A673 (cell line): ENCODE measurements at regions not wholly inside any gene's neighbourhood (a gene's known extent, or its start where the extent isn't known, plus 50 kb on each side); places are given as distances from the start of the nearest gene placed in this dataset.
A peak's percentile ranks its signal among the peaks of the same experiment; 100 is the strongest.

Experiments
- BruUV-seq: library from RNA; stranded (reverse); fragments of 400-500 nt; replicated peaks from 2 replicates; lab custom pipeline; 2021; lab: Mats Ljungman, UMichigan
- CTCF ChIA-PET: fragments of 300-600 bp; sonication (Branson Sonifier 250); formaldehyde crosslinking; loops from one replicate; lab custom pipeline; 2022; ENCODE audit warnings: antibody characterized with exemption; lab: Charles Lee
- POLR2A ChIA-PET: fragments of 300-600 bp; sonication (Branson Sonifier 250); formaldehyde crosslinking; loops from one replicate; lab custom pipeline; 2022; ENCODE audit warnings: antibody characterized with exemption; ENCODE audit not compliant: low non-redundant PET; lab: Charles Lee
- DNase-seq: peaks from one replicate; pipeline ENCODE4 v3.0.0-alpha.2; 2015; ENCODE audit warnings: low spot score
- H3K27ac ChIP-seq: fragments of 200-600 bp; sonication (generic); 2 replicates; pipeline ENCODE4 v1.5.1; 2016; ENCODE audit warnings: mixed run types, low read depth, mild to moderate bottlenecking, mixed read lengths, antibody characterized with exemption, low read length; ENCODE audit not compliant: poor library complexity, severe bottlenecking
- H3K27me3 ChIP-seq: fragments of 200-600 bp; sonication (generic); replicated peaks from 2 replicates; pipeline ENCODE4 v1.6.1; 2017; ENCODE audit warnings: mixed run types, low read depth, mild to moderate bottlenecking, mixed read lengths, antibody characterized with exemption, low read length; ENCODE audit not compliant: insufficient read depth, poor library complexity
- H3K36me3 ChIP-seq: fragments of 200-600 bp; sonication (generic); 2 replicates; pipeline ENCODE4 v1.6.1; 2016; ENCODE audit warnings: mixed run types, mild to moderate bottlenecking, mixed read lengths, antibody characterized with exemption, low read length; ENCODE audit not compliant: insufficient read depth, poor library complexity, severe bottlenecking
- H3K4me1 ChIP-seq: fragments of 200-600 bp; sonication (generic); 2 replicates; pipeline ENCODE4 v1.6.1; 2017; ENCODE audit warnings: mixed run types, mild to moderate bottlenecking, mixed read lengths, antibody characterized with exemption, low read length; ENCODE audit not compliant: insufficient read depth, poor library complexity, severe bottlenecking
- H3K4me3 ChIP-seq: fragments of 200-600 bp; sonication (generic); 2 replicates; pipeline ENCODE4 v1.5.1; 2016; ENCODE audit warnings: low read depth, mixed run types, mild to moderate bottlenecking, mixed read lengths, low read length; ENCODE audit not compliant: poor library complexity, severe bottlenecking
- H3K9me3 ChIP-seq: fragments of 200-600 bp; sonication (generic); 2 replicates; pipeline ENCODE4 v1.6.1; 2016; ENCODE audit warnings: mixed run types, low read depth, mild to moderate bottlenecking, mixed read lengths, antibody characterized with exemption, low read length; ENCODE audit not compliant: poor library complexity, severe bottlenecking
- EZH2 ChIP-seq: fragments of 200-600 bp; sonication (generic); IDR thresholded peaks from 2 replicates; pipeline ENCODE4 v1.6.1; 2017; ENCODE audit warnings: borderline replicate concordance, low read depth, mild to moderate bottlenecking, mixed read lengths, antibody characterized with exemption, low read length; ENCODE audit not compliant: poor library complexity, severe bottlenecking
- intact Hi-C: fragments of 100-400 bp; cut with micrococcal nuclease; formaldehyde crosslinking; loops from one replicate; pipeline ENCODE4 v1.10.0; 2022; ENCODE audit not compliant: unreplicated experiment
- TF ChIP-seq, protein P1 (sequence below): fragments of 300-800, 200-600 bp; sonication (generic); conservative IDR thresholded peaks from 2 replicates; pipeline ENCODE4 v1.5.1; 2017; ENCODE audit warnings: low read depth, mild to moderate bottlenecking, antibody characterized with exemption, low read length, moderate library complexity, mixed read lengths

DNA sequence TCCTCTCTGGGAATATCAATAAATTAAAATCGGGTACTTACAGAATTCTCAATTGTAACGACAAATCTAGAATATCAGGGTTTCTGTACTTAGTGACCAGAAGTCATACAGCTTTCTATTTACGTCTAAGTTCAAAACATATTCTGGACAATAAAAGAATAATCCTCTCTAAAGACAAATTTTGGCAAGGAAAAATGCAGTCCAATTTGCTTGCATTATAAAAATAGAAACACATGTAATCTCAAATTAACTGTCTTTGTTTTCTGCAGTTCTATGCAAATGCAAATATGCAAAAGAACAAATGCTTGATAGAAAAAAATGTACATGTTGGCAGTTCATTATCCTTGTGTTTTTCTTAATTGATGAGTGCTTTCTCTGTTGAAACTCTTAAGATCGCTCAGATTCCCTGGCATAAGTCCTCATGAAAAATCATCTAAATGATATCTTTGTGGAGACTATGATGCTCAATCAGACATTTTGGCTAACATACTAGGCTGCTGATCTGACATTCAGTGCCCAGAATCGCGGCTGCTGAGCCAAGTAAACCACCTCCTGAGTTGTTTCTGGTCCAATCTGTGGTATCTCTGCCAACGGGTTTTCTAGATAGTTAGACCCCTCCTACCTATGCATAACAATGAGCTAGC lies 990.1 kb upstream of the C9orf72 start:
- no peaks in the 10 kb centered on the region for H3K9me3 ChIP-seq
- H3K36me3 ChIP-seq: no peaks in the 10 kb centered on the region
- no TSS peak for BruUV-seq
- no peak for DNase-seq
- H3K27me3 ChIP-seq: no peaks in the 10 kb centered on the region
- ChIA-PET POLR2A (no interaction called here), CTCF (no interaction called here)
- no peak overlapping the region for H3K27ac ChIP-seq
- H3K4me1 ChIP-seq: no peaks in the 10 kb centered on the region
- no peak overlapping the region for H3K4me3 ChIP-seq
- TF ChIP-seq, protein P1, sequence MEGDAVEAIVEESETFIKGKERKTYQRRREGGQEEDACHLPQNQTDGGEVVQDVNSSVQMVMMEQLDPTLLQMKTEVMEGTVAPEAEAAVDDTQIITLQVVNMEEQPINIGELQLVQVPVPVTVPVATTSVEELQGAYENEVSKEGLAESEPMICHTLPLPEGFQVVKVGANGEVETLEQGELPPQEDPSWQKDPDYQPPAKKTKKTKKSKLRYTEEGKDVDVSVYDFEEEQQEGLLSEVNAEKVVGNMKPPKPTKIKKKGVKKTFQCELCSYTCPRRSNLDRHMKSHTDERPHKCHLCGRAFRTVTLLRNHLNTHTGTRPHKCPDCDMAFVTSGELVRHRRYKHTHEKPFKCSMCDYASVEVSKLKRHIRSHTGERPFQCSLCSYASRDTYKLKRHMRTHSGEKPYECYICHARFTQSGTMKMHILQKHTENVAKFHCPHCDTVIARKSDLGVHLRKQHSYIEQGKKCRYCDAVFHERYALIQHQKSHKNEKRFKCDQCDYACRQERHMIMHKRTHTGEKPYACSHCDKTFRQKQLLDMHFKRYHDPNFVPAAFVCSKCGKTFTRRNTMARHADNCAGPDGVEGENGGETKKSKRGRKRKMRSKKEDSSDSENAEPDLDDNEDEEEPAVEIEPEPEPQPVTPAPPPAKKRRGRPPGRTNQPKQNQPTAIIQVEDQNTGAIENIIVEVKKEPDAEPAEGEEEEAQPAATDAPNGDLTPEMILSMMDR: no peak
- no peak for TF ChIP-seq EZH2
- intact Hi-C loops: no loop called here

DNA sequence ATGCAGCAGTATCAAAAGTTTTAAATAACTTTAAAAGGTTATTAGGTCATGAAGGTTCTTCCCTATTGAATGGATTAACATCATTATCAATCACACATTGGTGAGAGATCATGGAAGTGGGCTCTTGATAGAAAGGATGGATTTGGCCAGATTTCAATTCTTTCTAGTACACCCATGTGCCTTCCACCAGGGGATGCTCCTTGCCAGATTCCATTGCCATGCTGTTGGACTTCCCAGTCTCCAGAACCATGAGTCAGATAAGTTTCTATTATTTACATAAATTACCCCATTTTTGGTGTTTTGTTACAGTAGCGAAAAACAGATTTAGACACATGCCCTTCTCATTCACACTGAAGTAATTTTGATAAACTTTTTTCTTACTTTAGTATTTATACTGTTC lies 1010.6 kb upstream of the C9orf72 start:
- Histone ChIP-seq H3K36me3 (no peaks in the 10 kb centered on the region), H3K4me3 (no peak overlapping the region), H3K27ac (no peak overlapping the region), H3K27me3 (no peaks in the 10 kb centered on the region), H3K9me3 (peaks cover 8% of the 10 kb centered on the region), H3K4me1 (no peaks in the 10 kb centered on the region)
- BruUV-seq: no TSS peak
- ChIA-PET CTCF (no interaction called here), POLR2A (no interaction called here)
- intact Hi-C loops: no loop called here
- peak; percentile 9 for DNase-seq
- TF ChIP-seq, protein P1: no peak
- no peak for TF ChIP-seq EZH2

- BruUV-seq: no TSS peak
- Histone ChIP-seq H3K4me3 (no peak overlapping the region), H3K27ac (no peak overlapping the region), H3K27me3 (no peaks in the 10 kb centered on the region), H3K4me1 (no peaks in the 10 kb centered on the region), H3K36me3 (no peaks in the 10 kb centered on the region), H3K9me3 (peaks cover 8% of the 10 kb centered on the region)
- DNase-seq: no peak
- CTCF ChIA-PET: no interaction called here
- intact Hi-C loops: no loop called here
- TF ChIP-seq, protein P1: no peak
- TF ChIP-seq EZH2: no peak
- POLR2A ChIA-PET: no interaction called here
Measured at GRCh38 chr9:28584542-28584941, 1011.3 kb upstream of the C9orf72 start.
